ENCODE measurements at regions not wholly inside any gene's neighbourhood (a gene's known extent, or its start where the extent isn't known, plus 50 kb on each side); places are given as distances from the start of the nearest gene placed in this dataset.
"Not testable (repeated sequence)": the region's sequence is repeated elsewhere in the genome, so short reads cannot be mapped to it uniquely, and the experiment has no call there.

DNA sequence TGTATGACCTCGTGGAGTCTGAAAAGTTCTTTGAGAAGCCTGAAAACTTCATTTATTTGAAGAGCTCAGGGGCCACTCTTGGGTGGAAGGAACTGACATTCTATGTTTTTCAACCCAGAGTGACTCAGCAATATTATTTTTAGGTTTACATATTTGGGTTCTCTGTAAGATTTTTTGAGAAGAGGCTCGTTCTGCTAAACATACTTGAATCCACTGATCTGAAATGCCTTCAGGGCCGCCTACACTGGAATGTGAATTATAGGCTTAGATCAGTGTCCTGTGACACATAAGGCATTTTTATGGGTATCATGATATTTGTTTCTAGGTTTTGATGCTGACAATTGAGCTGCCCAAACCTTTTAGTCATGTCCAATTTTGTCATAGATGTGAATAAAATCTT, 86.2 kb downstream of the PSAT1 start:
- DNase-seq (ENCODE audit: low read depth in 2 of 2), result no peak

DNA sequence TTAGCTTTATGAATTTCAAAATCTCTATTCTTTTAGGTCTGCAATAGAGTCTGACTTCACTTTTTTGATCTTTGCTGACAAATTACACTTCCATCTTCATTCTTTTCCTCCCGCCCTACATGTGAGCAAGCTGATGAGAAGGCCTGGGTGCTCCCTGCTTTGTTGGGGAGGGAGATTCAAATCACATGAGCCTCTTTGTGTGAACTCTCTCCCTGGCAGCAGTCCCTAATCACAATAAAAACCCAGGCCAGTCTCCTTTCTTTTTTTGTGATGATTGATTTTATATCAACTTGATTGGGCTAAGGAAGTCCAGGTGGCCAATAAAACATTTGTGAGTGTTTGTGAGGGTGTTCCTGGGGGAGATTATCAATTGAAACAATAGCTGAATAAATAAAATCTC, 89.4 kb downstream of the PSAT1 start:
- no peak for DNase-seq (ENCODE audit: low read depth in 2 of 2)

DNA sequence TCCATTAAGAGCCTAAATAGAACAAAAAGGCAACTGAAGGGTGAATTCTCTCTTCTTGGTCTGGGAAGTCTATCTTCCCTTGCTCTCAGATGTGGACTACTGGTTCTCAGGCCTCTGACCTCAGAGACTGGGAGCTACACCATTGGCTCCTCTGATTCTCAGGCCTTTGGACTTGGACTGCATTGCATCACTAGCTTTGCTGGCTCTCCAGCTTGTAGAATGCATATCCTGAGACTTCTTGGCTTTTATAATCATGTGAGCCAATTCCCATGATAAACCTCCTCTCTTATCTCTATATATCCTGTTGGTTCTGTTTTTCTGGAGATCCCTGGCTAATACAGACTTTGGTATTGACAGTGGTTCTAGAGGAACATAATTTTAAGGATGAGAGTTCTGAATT, 89.8 kb downstream of the PSAT1 start:
- DNase-seq (ENCODE audit: low read depth in 2 of 2), result no peak

DNA sequence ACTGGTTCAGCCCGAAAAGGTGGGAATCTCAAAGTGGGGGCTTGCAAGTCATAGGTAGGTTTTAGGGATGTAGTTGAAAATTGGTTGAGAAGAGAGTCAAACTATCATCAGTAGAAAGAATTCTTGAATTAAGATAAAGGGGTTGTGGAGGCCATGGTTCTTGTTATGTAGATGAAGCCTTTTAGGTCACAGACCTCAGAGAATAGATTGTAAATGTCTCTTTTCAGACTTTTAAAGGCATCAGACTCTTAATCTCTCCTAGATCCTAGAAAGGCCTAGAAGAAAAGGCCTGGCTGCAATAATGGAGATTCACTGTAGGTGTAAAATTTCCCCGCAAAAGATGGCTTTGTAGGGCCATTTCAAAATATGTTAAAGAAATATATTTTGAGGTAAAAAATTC, 96.4 kb downstream of the PSAT1 start:
- DNase-seq (ENCODE audit: low read depth in 2 of 2), result no peak

DNA sequence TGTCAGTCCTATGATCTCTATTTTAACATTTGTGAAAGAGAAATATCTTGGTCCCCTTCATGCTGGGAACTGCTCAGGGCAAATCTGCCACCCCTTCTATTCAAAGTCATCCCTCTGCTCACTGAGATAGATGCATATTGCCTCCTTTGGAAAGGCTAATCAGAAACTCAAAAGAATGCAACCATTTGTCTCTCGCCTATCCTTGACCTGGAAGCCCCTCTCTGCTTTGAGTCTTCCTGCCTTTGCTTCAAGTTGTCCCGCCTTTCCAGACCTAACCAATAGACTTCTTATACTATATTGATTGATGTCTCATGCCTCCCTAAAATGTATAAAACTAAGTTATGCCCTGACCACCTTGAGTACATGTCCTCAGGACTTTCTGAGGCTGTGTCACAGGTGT, 97.0 kb downstream of the PSAT1 start:
- no peak for DNase-seq (ENCODE audit: low read depth in 2 of 2)

DNA sequence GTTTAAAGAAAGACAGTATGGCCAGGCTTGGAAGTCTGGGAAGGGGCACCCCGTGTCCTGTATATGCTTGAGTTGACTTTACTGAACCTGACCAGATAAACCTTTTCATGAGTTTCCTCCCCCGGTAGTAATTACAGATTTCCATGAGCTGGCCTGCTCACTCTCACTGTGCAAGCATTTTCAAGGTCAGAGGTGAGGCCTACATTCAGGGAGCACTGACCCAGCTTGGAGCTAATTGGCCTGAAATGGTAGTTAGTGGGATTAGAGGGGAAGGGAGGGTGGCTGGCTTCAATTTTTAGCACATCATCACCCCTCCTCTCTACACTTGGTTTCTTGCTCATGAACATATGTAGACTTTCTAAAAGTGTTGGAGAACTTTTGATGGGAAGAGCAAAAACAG, 99.2 kb downstream of the PSAT1 start:
- no peak for DNase-seq (ENCODE audit: low read depth in 2 of 2)

DNA sequence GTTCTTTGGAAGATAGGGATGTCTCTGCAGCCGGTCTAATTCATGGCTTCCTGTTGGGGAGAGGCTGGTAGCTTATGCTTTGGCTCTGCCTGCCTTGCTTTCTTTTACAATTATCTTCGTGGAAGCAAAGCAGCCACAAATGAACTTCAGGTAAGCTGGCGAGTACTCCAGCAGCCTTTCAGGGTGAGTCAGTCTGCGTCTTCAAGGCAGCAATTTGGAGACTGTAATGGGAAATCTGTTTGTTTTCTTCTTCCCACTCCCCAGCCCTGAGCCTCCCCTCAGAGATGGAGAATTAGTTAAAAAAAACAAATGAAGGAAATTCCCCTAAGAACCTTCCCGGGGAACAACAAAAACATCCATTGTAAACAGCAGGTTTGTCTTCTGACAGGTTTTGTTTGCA, 100.1 kb downstream of the PSAT1 start:
- no peak for DNase-seq (ENCODE audit: low read depth in 2 of 2)

DNA sequence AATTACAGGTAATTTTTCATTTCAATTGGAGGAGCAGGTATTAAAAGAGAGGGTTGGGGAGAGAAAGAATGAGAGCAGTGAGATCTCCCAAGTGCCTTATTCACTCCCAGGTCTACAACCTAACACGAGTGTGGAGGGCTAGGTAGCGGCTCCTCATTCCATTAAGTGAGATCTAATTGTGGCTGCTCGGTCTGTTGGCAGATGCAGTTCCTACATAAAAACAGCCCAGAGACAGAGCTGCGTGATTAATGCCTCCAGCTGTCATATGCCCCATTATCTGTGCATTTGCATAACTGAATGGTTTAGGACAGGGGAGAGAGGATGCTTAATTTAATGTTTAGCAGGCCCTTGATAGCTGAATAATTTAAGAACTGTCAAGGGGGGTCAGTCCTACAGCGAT, 100.5 kb downstream of the PSAT1 start:
- no peak for DNase-seq (ENCODE audit: low read depth in 2 of 2)

DNA sequence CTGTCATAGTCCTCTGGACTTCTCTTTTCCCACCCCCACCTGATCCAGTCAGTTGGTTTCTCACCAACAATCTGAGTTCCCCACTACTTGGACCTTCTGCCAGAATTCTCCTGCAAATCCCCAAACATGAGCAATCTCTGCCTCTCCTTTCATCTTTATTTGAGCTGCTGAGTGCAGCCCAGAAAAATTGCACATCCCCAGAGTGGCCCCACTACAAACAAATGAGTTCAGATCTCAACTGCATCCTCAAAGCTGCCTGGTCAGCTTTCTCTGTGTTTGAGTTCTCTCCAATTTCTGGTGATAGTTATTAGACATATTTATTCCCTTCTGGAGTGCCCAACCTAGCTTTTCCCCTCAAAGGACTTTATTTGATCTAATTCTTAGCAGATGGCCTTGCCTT, 102.2 kb downstream of the PSAT1 start:
- no peak for DNase-seq (ENCODE audit: low read depth in 2 of 2)

DNA sequence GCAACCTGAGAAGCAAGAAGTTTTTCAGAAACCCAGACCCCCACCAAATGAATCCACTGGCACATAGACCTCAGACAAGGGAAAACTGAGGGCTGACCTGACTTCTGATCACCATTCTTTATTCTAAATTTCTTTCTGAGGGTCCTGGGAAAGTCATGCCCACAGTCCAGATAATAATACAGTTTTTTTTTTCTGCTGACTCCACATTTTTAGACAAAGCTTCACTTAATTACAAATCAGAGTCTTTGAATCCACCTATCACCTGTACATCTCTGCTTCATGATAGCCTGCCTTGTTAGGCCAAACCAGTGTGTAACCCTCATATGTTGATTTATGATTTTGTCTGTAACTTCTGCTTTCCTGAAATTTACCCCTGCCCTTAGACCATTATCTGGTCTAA, 103.6 kb downstream of the PSAT1 start:
- no peak for DNase-seq (ENCODE audit: low read depth in 2 of 2)

DNA sequence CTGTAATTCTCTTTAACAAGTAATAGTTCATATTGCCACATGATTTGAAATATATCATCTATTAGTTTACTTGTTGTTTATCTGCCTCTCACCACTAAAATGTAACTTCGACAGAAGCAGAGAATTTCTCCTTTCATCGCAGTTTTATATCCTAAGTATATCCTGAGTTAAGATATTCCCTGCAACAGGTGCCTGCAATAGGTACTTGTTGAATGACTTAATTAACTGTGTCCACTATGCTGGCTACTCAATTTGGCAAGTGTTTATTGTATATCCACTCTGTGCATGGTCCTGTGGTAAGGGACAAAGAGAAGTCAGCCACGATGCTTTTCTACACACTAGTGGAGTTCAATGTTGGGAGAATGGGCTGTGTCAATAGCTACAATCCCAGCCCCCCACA, 108.5 kb downstream of the PSAT1 start:
- no peak for DNase-seq (ENCODE audit: low read depth in 2 of 2)

DNA sequence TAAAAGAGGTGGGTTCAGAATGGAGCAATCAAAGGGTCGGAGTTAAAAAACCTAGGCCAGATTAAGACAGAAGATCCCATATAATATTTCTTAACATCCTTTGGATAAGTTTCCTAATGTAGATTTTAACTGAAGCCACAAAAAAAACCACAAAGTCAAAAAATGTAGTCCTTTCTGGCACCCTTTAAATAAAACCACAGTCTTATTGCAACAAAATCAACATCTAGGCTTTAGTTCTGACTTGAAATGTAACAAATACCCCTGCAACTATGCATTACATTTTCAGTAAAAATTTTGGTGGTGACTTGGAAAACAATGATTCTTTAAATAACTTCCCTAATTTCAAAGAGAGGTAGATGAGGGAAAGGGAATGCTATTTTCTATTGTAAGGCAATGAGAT, 109.2 kb downstream of the PSAT1 start:
- no peak for DNase-seq (ENCODE audit: low read depth in 2 of 2)

DNA sequence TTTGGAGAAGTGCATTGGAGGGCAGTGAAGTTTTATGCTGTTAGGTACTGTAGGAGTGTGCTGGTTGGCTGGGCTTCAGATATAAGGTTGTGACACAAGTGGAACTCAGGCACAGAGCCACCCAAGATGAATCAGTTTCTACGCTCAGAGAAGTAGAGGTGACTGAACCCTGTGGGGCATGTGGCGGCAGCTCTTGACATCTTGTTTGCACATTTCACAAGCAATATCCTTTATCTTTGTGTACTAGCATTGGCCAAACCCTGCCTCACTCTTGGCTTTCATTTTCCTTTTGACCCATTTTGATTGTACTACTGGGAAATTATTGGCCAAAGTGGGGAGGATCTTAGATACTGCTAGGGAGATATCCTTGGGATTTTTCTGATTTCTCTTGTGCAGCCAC, 110.0 kb downstream of the PSAT1 start:
- DNase-seq (ENCODE audit: low read depth in 2 of 2), result no peak

DNA sequence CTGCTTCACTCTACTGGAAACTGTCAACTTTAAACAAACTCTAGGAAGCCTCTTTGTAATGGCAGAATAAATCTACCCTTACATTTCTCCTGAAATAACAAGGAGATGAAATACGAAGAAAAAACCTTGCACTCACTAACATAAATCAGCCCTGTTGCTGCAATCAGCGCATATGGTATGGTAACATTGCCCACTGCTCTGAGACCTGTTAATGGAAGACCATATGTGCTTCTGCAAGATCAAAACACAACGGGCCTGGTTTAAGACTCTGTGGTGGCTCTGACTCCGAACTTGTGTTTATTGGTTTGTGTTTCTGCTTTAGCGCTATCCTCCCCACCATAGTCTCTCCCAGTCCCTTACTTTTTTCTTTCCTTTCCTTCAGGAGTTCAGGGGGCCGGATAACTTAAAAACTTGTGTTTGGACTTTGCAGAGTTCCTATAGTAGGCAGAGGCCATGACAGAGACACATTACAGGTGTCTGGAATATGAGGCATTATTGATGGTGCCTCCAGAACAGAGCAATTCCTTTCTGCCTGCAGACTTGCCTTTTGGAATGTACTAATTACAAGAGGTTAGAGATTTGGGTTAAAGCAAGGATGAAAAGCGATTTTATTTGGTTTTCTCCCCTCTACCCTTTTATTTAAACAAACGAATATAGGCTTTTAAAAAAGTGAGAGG, 110.8 kb downstream of the PSAT1 start:
- DNase-seq (ENCODE audit: low read depth in 2 of 2), result no peak

DNA sequence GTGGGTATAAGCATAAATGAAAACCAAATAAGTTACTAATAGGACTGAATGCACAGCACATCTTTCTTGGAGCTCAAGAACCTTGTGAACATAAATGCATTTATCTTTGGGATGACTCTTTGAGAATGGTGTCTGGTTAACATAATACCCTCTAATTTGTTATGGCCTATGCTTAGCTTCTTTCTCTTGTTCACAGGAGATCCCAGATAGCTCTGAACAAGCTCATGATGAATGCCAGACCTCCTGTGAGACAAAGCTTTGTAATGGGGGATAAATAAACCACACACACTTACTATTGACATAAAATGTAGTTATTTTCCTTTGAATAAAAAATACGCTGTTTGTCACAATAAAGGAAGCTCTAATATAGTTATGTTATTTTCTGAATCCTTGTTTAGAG, 111.5 kb downstream of the PSAT1 start:
- DNase-seq (ENCODE audit: low read depth in 2 of 2), result no peak

DNA sequence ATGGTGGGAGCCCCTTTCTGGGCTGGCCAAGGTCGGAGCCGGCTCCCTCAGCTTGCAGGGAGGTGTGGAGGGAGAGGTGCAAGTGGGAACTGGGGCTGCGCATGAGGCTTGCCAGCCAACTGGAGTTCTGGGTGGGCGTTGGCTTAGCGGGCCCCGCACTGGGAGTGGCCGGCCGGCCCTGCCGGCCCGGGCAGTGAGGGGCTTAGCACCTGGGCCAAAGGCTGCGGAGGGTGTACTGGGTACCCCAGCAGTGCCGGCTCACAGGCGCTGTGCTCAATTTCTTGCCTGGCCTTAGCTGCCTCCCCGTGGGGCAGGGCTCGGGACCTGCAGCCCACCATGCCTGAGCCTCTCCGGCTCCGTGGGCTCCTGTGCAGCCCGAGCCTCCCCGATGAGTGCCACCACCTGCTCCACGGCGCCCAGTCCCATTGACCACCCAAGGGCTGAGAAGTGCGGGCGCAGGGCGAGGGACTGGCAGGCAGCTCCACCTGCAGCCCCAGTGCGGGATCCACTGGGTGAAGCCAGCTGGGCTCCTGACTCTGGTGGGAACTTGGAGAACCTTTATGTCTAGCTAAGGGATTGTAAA, 113.1 kb downstream of the PSAT1 start:
- DNase-seq (ENCODE audit: low read depth in 2 of 2), result not testable (repeated sequence)

DNA sequence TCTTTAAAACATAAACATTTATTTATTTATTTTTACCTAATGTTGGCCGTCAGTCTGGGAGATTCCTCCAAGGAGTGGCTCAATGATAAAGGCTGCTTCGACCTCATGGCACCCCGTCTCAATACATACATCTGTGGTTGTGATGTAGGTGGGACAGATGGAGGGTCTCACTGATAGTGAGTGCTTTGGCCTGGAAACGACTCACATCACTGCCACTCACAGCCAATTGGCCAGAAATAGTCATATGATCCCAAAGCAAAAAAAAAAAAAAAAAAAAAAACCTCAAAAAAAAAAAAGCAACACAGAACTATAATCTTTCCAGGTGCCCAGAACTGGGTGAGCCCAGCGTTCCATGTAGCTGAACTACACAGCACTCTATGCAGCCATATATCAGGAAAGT, 125.4 kb downstream of the PSAT1 start:
- DNase-seq (ENCODE audit: low read depth in 2 of 2), result no peak

DNA sequence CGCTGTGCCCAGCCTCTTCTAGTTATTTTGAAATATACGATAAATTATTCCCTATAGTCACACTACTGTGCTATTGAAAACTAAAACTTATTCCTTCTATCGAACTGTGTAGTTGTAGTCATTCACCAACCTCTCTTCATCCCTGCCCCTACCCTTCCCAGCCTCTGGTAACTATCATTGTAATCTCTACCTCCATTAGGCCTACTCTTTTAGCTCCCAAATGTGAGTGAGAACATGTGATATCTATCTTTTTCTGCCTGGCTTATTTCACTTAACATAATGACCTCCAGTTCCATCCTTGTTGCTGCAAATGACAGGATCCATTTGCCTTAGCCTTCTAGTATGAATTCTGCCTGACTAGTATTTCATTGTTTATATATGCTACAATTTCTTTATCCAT, 127.4 kb downstream of the PSAT1 start:
- DNase-seq (ENCODE audit: low read depth in 2 of 2), result no peak

DNA sequence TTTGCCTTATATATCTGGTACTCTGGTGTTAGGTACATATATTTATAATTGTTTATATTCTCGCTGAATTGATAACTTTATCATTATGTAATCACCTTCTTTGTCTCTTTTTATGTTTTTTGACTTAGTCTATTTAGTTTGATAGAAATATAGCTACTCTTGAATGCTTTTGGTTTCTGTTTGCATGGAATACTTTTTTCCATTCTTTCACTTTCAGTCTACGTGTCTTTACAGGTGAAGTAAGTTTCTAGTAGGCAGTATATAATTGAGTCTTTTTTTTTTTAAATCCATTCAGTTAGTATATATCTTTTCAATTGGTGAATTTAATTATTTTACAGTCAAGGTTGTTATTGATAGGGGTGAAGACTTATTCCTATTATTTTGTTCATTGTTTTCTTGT, 131.7 kb downstream of the PSAT1 start:
- no peak for DNase-seq (ENCODE audit: low read depth in 2 of 2)

DNA sequence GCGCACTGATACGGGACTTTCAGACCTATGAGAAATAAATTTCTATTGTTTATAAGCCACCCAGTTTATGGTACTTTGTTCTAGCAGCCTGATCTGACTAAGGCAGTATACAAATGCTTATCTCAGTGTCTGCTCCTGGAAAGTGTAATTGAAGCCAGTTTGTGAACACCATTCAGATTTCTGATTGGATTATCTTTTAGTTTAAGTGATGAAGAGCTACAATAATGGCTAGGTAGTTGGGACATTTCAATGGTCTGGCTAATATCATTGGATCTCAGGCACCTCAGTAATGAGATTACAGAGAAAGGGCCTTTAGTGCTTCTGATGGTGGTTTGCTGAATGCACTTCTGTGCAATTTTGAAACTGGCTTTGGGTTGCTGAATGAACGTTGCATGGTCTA, 133.5 kb downstream of the PSAT1 start:
- DNase-seq (ENCODE audit: low read depth in 2 of 2), result no peak

DNA sequence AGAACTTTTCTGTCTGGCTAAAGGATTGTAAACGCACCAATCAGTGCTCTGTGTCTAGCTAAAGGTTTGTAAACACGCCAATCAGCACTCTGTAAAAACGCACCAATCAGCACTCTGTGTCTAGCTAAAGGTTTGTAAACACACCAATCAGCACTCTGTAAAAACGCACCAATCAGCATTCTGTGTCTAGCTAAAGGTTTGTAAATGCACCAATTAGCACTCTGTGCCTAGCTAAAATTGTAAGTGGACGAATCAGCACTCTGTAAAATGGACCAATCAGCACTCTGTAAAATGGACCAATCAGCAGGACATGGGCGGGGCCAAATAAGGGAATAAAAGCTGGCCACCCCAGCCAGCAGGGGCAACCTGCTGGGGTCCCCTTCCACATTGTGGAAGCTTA, 134.1 kb downstream of the PSAT1 start:
- not testable (repeated sequence) for DNase-seq (ENCODE audit: low read depth in 2 of 2)

DNA sequence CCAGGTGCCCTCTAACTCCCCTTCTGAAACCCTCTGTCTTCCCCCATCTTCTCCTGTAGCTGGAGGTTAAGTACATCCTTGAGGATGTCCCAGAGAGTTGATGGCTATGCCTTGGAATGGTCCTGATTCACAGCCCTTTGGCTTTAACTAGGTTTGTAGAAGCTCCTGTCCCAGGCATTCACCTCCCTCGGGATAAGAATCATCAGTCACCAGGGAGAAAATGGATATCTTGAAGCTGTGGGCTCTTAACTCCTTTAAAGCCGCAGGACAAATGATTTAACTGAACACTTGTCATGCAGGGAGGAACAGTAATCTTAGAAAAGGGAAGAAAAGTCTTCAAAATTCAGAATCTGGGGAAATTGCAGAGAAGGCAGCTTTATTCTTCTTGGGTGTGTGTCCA, 139.9 kb downstream of the PSAT1 start:
- no peak for DNase-seq (ENCODE audit: low read depth in 2 of 2)

DNA sequence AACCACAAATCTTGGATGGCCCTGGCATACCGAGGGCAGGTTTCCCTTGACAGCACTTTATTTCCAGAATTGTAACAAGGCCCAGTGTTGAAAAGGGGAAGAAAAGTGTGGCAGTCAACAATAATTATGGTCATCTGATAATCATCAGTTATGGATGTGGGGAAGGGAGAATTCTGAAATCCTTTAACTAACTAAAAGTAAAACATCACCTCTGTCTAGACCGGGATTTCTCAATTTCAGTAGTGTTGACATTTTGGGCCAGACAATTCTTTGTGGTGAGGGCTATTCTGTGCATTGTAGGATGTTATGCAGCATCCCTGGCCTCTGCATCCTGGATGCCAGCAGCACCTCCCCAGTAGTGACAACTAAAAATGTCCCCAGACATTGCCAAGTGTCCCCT, 140.4 kb downstream of the PSAT1 start:
- DNase-seq (ENCODE audit: low read depth in 2 of 2), result no peak

DNA sequence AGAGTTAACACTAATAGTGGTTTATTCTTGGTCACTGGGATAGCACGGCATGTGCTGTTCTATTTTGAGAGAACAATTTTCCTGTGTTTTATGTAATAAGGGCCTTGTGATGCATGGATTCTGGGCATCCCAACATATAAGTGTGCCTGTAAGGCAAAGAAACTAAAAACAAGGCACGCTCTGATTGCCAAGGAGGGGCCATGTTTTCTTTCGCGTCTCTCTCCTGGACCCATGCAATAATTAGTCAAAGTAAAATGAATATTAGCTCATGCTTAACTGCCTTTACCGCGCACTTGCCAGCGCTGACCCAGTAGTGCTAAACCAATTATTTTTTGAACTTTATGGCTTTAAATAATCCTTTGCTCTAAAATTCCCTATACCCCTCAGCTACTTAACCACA, 140.9 kb downstream of the PSAT1 start:
- DNase-seq (ENCODE audit: low read depth in 2 of 2), result no peak
